ENCODE measurements at regions not wholly inside any gene's neighbourhood (a gene's known extent, or its start where the extent isn't known, plus 50 kb on each side); places are given as distances from the start of the nearest gene placed in this dataset.
A peak's percentile ranks its signal among the peaks of the same experiment; 100 is the strongest.
"Not testable (repeated sequence)": the region's sequence is repeated elsewhere in the genome, so short reads cannot be mapped to it uniquely, and the experiment has no call there.

DNA sequence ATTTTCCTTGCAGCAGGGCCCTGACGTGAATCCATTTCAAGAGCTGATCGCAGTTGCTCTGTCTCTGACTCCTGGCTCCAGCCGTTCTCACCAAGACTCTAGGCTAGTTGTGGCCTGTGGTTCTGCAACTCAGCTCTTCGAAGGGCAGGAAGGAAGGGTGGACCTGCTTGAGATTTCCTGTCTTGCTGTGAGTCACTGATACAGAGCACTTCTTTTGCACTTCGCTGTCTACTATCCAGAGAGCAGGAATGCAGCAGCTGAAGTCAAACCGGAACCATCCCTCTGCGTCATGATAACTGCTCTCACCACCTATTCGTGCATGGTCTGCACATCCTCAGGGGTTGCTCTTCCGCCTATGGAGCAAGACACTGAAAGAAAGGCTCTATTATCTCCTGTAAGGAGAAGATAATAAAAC, 59.7 kb downstream of the RAP2B start:
- H3K36me3 ChIP-seq (ENCODE audit: control insufficient read depth in 1 of 2, insufficient read depth in 2 of 2, low read length in 2 of 2): no peaks in the 10 kb centered on the region
- H3K4me1 ChIP-seq (ENCODE audit: control insufficient read depth in 1 of 2, insufficient read depth in 2 of 2, low read length in 2 of 2): peaks cover 0 to 8% of the 10 kb centered on the region in 2 donors
- H3K4me3 ChIP-seq (ENCODE audit: low read depth in 1 of 2, low read length in 2 of 2): no peak overlapping the region
- no peaks in the 10 kb centered on the region for H3K9me3 ChIP-seq (ENCODE audit: control insufficient read depth in 1 of 2, low read length in 2 of 2)
- peak overlapping the region; percentile 6 for H3K27ac ChIP-seq (ENCODE audit: low read length)
- H3K27me3 ChIP-seq (ENCODE audit: low read depth, low read length): no peaks in the 10 kb centered on the region

DNA sequence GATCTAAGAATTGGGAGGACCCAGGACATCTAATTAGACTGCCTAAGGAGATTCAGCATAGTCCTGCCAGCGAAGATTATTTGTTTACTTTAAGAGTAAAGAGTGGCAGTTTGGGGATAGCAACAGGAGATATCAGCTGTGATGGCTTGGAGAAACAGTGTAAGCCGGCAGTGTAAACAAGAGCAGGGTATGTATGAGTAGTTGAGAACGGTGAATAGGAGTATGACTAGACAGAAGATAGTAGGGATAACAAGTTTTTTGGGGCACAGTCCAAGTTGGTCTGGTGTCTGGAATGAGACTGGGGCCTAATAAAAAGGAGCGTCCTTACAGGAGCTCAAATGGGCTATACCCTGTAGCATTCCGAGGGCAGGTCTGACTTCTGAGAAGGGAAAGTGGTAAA, 64.9 kb downstream of the RAP2B start:
- not testable (repeated sequence) for H3K36me3 ChIP-seq (ENCODE audit: control insufficient read depth in 1 of 2, insufficient read depth in 2 of 2, low read length in 2 of 2); H3K4me3 ChIP-seq (ENCODE audit: low read depth in 1 of 2, low read length in 2 of 2); H3K9me3 ChIP-seq (ENCODE audit: control insufficient read depth in 1 of 2, low read length in 2 of 2); H3K27ac ChIP-seq (ENCODE audit: low read length); H3K4me1 ChIP-seq (ENCODE audit: control insufficient read depth in 1 of 2, insufficient read depth in 2 of 2, low read length in 2 of 2); H3K27me3 ChIP-seq (ENCODE audit: low read depth, low read length)

DNA sequence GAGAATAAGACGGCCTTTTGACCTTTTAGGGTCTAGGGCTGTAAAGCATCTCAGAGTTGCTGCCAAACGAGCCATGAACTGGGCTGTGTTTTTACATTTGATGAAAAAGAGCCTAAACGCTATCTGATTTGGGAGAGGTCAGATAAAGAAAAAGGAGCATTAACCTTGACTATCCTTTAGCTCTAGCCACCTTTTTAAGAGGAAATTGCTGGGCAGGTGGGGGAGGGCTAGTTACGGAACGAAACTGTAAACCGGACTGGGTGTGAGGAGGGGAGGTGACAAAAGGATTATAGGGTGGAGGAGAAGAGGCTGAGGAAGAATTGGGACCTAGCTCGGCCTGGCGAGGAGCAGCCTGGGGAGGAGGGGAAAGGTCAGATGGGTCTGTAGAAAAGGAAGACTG, 68.4 kb downstream of the RAP2B start:
- H3K4me1 ChIP-seq (ENCODE audit: control insufficient read depth in 1 of 2, insufficient read depth in 2 of 2, low read length in 2 of 2); H3K27ac ChIP-seq (ENCODE audit: low read length); H3K4me3 ChIP-seq (ENCODE audit: low read depth in 1 of 2, low read length in 2 of 2); H3K9me3 ChIP-seq (ENCODE audit: control insufficient read depth in 1 of 2, low read length in 2 of 2); H3K27me3 ChIP-seq (ENCODE audit: low read depth, low read length); H3K36me3 ChIP-seq (ENCODE audit: control insufficient read depth in 1 of 2, insufficient read depth in 2 of 2, low read length in 2 of 2): not testable (repeated sequence)

DNA sequence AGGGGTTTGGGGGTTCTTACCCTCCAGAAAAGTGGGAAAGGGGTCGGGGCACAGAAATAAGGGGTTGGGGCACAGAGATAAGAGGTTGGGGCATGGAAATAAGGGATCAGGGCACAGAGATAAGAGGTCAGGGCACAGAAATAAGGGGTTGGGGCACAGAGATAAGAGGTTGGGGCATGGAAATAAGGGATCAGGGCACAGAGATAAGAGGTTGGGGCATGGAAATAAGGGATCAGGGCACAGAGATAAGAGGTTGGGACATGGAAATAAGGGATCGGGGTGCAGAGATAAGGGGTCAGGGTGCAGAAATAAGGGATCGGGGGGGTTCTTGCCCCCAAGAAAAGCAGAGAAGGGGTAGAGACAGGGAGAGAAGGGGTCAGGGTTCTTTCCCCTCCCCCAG, 69.2 kb downstream of the RAP2B start:
- not testable (repeated sequence) for H3K27ac ChIP-seq (ENCODE audit: low read length); H3K9me3 ChIP-seq (ENCODE audit: control insufficient read depth in 1 of 2, low read length in 2 of 2); H3K36me3 ChIP-seq (ENCODE audit: control insufficient read depth in 1 of 2, insufficient read depth in 2 of 2, low read length in 2 of 2); H3K27me3 ChIP-seq (ENCODE audit: low read depth, low read length); H3K4me1 ChIP-seq (ENCODE audit: control insufficient read depth in 1 of 2, insufficient read depth in 2 of 2, low read length in 2 of 2); H3K4me3 ChIP-seq (ENCODE audit: low read depth in 1 of 2, low read length in 2 of 2)

DNA sequence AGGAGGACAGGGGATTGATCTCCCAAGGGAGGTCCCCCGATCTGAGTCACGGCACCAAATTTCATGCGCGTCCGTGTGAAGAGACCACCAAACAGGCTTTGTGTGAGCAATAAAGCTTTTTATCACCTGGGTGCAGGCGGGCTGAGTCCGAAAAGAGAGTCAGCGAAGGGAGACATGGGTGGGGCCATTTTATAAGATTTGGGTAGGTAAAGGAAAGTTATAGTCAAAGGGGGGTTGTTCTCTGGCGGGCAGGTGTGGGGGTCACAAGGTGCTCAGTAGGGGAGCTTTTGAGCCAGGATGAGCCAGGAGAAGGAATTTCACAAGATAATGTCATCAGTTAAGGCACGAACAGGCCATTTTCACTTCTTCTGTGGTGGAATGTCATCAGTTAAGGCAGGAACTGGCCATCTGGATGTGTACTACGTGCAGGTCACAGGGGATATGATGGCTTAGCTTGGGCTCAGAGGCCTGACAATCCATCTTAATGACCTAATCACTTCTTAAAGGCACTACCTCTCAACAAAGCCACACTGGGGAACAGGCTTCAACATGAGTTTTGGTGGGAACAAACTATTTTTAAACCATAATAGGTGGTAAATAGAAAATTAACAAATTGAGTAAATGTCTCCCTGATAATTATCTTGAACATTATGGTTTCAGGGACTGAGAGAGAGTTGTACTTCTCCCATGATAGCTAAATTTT, 70.2 kb downstream of the RAP2B start:
- H3K36me3 ChIP-seq (ENCODE audit: control insufficient read depth in 1 of 2, insufficient read depth in 2 of 2, low read length in 2 of 2); H3K27me3 ChIP-seq (ENCODE audit: low read depth, low read length); H3K4me3 ChIP-seq (ENCODE audit: low read depth in 1 of 2, low read length in 2 of 2); H3K27ac ChIP-seq (ENCODE audit: low read length); H3K9me3 ChIP-seq (ENCODE audit: control insufficient read depth in 1 of 2, low read length in 2 of 2); H3K4me1 ChIP-seq (ENCODE audit: control insufficient read depth in 1 of 2, insufficient read depth in 2 of 2, low read length in 2 of 2): not testable (repeated sequence)

DNA sequence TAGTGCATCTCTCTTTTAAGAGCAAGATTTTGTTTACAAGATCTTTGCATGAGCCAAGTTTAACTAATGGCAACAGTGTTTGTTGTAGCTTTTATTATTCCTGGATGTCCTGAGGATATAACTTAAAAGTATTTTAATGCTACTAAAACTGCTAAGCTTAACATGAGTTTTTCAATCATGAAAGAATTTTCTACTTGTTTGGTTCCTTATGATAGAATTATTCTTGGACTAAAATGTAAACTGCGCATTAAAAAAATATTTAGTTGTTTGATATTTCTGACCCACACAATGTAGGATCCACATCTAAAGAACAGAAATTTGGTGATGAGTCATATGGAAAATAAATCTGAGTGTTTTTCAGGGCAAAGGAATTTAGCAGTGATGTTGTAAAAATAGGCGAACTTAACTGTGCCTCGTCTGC, 70.8 kb downstream of the RAP2B start:
- H3K4me3 ChIP-seq (ENCODE audit: low read depth in 1 of 2, low read length in 2 of 2): no peak overlapping the region

DNA sequence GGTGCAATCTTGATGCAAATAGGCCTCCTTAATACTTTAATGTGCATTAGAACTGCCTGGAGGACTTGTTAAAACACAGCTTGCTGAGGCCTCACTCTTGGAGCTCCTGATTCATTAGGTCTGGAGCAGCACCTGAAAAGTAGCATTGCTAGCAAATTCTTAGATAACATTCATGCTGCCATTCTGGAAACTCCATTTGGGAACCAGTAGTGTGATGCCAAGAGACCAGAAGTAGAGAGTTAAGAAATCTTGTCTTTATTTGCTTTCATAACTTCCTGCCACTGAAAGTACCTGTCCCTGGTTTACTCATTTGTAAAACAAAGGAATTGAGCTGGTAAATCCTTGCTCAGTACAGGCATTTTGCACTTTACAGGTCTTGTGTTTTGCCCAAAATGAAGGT, 72.0 kb downstream of the RAP2B start:
- Histone ChIP-seq H3K36me3 (ENCODE audit: control insufficient read depth in 1 of 2, insufficient read depth in 2 of 2, low read length in 2 of 2) (no peaks in the 10 kb centered on the region), H3K27me3 (ENCODE audit: low read depth, low read length) (no peaks in the 10 kb centered on the region), H3K4me1 (ENCODE audit: control insufficient read depth in 1 of 2, insufficient read depth in 2 of 2, low read length in 2 of 2) (no peaks in the 10 kb centered on the region), H3K4me3 (ENCODE audit: low read depth in 1 of 2, low read length in 2 of 2) (no peak overlapping the region), H3K27ac (ENCODE audit: low read length) (no peak overlapping the region), H3K9me3 (ENCODE audit: control insufficient read depth in 1 of 2, low read length in 2 of 2) (no peaks in the 10 kb centered on the region)

More for the DNA sequence above, 70.8 kb downstream of the RAP2B start:
- Histone ChIP-seq H3K27me3 (ENCODE audit: low read depth, low read length) (no peaks in the 10 kb centered on the region), H3K36me3 (ENCODE audit: control insufficient read depth in 1 of 2, insufficient read depth in 2 of 2, low read length in 2 of 2) (no peaks in the 10 kb centered on the region), H3K9me3 (ENCODE audit: control insufficient read depth in 1 of 2, low read length in 2 of 2) (no peaks in the 10 kb centered on the region), H3K27ac (ENCODE audit: low read length) (no peak overlapping the region), H3K4me1 (ENCODE audit: control insufficient read depth in 1 of 2, insufficient read depth in 2 of 2, low read length in 2 of 2) (no peaks in the 10 kb centered on the region)

DNA sequence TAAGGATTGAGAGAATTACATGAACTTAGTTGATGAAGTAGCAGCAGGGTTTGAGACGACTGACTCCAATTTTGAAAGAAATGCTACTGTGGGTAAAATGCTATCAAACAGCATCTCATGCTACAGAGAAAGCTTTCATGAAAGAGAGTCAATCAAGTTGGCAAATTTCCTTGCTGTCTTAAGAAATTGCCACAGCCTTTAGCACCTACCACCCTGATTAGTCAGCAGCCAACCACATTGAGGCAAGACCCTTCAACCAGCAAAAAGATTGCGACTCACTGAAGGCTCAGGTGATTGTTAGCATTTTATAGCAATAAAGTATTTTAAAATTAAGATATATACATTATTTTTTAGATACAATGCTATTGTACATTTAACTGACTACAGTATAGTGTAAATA, 80.9 kb downstream of the RAP2B start:
- Histone ChIP-seq H3K27me3 (ENCODE audit: low read depth, low read length) (no peaks in the 10 kb centered on the region), H3K4me1 (ENCODE audit: control insufficient read depth in 1 of 2, insufficient read depth in 2 of 2, low read length in 2 of 2) (peaks cover 3 to 6% of the 10 kb centered on the region in 2 donors), H3K27ac (ENCODE audit: low read length) (no peak overlapping the region), H3K36me3 (ENCODE audit: control insufficient read depth in 1 of 2, insufficient read depth in 2 of 2, low read length in 2 of 2) (no peaks in the 10 kb centered on the region), H3K9me3 (ENCODE audit: control insufficient read depth in 1 of 2, low read length in 2 of 2) (no peaks in the 10 kb centered on the region), H3K4me3 (ENCODE audit: low read depth in 1 of 2, low read length in 2 of 2) (no peak overlapping the region)

DNA sequence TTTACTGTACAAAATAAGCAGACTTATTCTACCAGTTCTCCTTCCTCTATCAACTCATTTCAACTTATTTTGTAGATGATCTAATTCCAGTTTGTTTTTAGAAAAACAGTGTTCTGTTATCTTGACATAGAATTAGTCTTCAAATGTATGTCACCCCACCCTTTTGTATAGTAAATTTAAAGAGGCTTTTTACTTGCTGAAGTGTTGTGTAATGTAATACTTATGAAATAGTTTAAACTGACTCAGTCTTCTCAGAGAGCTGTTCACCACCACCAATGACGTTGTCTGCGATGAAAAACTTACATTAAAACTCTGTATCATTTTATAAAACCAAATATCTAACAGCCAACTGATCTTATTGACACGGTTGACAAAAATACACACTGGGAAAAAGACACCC, 82.9 kb downstream of the RAP2B start:
- Histone ChIP-seq H3K27ac (ENCODE audit: low read length) (no peak overlapping the region), H3K9me3 (ENCODE audit: control insufficient read depth in 1 of 2, low read length in 2 of 2) (no peaks in the 10 kb centered on the region), H3K4me1 (ENCODE audit: control insufficient read depth in 1 of 2, insufficient read depth in 2 of 2, low read length in 2 of 2) (peaks cover 3 to 6% of the 10 kb centered on the region in 2 donors), H3K27me3 (ENCODE audit: low read depth, low read length) (no peaks in the 10 kb centered on the region), H3K4me3 (ENCODE audit: low read depth in 1 of 2, low read length in 2 of 2) (no peak overlapping the region), H3K36me3 (ENCODE audit: control insufficient read depth in 1 of 2, insufficient read depth in 2 of 2, low read length in 2 of 2) (no peaks in the 10 kb centered on the region)

DNA sequence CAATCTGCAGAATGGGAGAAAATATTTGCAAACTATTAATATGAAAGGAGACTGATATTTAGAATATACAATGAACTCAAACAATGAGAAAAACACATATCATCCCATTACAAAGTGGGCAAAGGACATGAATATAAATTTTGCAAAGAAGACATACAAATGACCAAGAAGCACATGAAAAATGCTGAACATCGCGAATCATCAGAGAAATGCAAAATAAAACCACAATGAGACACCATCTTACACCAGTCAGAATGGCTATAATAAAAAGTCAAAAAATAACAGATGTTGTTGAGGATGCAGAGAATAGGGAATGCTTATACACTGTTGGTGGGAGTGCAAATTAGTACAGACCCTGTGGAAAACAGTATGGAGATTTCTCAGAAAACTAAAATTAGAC, 83.6 kb downstream of the RAP2B start:
- Histone ChIP-seq H3K4me1 (ENCODE audit: control insufficient read depth in 1 of 2, insufficient read depth in 2 of 2, low read length in 2 of 2) (peaks cover 3 to 6% of the 10 kb centered on the region in 2 donors), H3K36me3 (ENCODE audit: control insufficient read depth in 1 of 2, insufficient read depth in 2 of 2, low read length in 2 of 2) (no peaks in the 10 kb centered on the region), H3K27ac (ENCODE audit: low read length) (no peak overlapping the region), H3K4me3 (ENCODE audit: low read depth in 1 of 2, low read length in 2 of 2) (no peak overlapping the region), H3K27me3 (ENCODE audit: low read depth, low read length) (no peaks in the 10 kb centered on the region), H3K9me3 (ENCODE audit: control insufficient read depth in 1 of 2, low read length in 2 of 2) (no peaks in the 10 kb centered on the region)

DNA sequence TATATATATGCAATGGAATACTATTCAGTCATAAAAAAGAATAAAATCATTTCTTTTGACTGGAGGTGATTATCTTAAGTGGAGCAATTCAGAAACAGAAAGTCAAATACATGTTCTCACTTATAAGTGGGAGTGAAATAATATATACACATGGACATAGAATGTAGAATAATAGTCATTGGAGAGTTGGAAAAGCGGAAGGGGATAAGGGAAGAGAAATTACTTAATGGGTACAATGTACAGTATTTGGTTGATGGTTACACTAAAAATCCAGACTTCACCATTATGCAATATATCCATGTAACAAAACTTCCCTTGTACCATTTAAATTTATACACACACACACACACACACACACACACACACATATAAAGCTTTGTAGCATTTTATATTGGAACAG, 84.3 kb downstream of the RAP2B start:
- Histone ChIP-seq H3K4me1 (ENCODE audit: control insufficient read depth in 1 of 2, insufficient read depth in 2 of 2, low read length in 2 of 2) (peaks cover 3 to 6% of the 10 kb centered on the region in 2 donors), H3K4me3 (ENCODE audit: low read depth in 1 of 2, low read length in 2 of 2) (no peak overlapping the region), H3K27me3 (ENCODE audit: low read depth, low read length) (no peaks in the 10 kb centered on the region), H3K9me3 (ENCODE audit: control insufficient read depth in 1 of 2, low read length in 2 of 2) (no peaks in the 10 kb centered on the region), H3K27ac (ENCODE audit: low read length) (no peak overlapping the region), H3K36me3 (ENCODE audit: control insufficient read depth in 1 of 2, insufficient read depth in 2 of 2, low read length in 2 of 2) (no peaks in the 10 kb centered on the region)

DNA sequence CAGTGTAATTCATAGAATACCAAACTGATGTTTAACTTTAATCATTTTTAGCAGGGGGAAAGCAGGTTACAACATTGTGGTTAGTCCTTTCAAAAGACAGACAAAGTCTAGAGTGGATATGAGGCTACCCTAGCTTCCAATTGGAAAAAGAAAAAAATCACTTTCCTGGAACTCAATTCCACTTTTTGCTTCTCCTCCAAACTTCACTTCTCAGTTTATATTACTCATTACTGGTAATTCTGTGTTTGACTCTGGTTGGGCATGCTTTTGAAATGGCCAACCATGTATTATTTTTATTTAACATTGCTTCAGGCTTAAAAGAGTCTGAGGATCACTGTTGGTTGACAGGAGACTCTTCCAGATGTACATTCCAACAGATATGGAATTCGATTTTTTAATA, 84.8 kb downstream of the RAP2B start:
- Histone ChIP-seq H3K4me3 (ENCODE audit: low read depth in 1 of 2, low read length in 2 of 2) (no peak overlapping the region), H3K27me3 (ENCODE audit: low read depth, low read length) (no peaks in the 10 kb centered on the region), H3K9me3 (ENCODE audit: control insufficient read depth in 1 of 2, low read length in 2 of 2) (no peaks in the 10 kb centered on the region), H3K27ac (ENCODE audit: low read length) (peak overlapping the region; percentile 70), H3K36me3 (ENCODE audit: control insufficient read depth in 1 of 2, insufficient read depth in 2 of 2, low read length in 2 of 2) (no peaks in the 10 kb centered on the region), H3K4me1 (ENCODE audit: control insufficient read depth in 1 of 2, insufficient read depth in 2 of 2, low read length in 2 of 2) (peaks cover 3 to 6% of the 10 kb centered on the region in 2 donors)

Measured in muscle layer of duodenum (tissue), 2 donors.